ENCODE measurements at regions not wholly inside any gene's neighbourhood (a gene's known extent, or its start where the extent isn't known, plus 50 kb on each side); places are given as distances from the start of the nearest gene placed in this dataset.

DNA sequence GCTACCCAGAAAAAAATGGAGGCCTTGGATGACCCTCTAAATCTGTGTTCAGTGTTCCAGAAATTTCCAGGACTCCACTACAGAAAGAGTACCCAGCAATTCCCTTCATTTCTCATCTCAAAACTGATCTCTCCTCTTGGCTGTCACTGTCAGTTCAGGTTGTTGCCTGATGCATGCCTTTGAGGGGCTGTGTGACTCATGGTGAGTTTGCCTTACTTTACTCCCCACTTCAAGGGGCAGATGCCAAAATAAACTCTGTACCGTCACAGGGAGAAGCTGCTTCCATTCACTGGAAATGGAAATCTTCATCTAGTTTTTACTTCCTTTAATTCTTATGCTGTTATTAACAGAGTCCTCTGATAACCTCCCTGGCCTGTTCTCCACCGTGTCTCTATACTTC, 1075.0 kb downstream of the DIAPH3 start:
- TF ChIP-seq, protein P1, sequence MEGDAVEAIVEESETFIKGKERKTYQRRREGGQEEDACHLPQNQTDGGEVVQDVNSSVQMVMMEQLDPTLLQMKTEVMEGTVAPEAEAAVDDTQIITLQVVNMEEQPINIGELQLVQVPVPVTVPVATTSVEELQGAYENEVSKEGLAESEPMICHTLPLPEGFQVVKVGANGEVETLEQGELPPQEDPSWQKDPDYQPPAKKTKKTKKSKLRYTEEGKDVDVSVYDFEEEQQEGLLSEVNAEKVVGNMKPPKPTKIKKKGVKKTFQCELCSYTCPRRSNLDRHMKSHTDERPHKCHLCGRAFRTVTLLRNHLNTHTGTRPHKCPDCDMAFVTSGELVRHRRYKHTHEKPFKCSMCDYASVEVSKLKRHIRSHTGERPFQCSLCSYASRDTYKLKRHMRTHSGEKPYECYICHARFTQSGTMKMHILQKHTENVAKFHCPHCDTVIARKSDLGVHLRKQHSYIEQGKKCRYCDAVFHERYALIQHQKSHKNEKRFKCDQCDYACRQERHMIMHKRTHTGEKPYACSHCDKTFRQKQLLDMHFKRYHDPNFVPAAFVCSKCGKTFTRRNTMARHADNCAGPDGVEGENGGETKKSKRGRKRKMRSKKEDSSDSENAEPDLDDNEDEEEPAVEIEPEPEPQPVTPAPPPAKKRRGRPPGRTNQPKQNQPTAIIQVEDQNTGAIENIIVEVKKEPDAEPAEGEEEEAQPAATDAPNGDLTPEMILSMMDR (IDR thresholded peaks at IDR 0.05): no peak
- TF ChIP-seq POLR2AphosphoS5 (IDR thresholded peaks at IDR 0.05) (no peak), EP300 (IDR thresholded peaks at IDR 0.05) (no peak)

All from upper lobe of left lung (tissue), 4 donors.